B cell (primary cell): ENCODE measurements at regions not wholly inside any gene's neighbourhood (a gene's known extent, or its start where the extent isn't known, plus 50 kb on each side); places are given as distances from the start of the nearest gene placed in this dataset.

ENCODE experiments used
- EZH2 ChIP-seq: IDR thresholded peaks from 2 replicates; pipeline ENCODE4 v1.6.1; 2012; ENCODE audit warnings: borderline replicate concordance, low read depth, mild to moderate bottlenecking, moderate library complexity, low read length; ENCODE audit not compliant: insufficient read depth, poor library complexity, severe bottlenecking
- TF ChIP-seq, protein P1 (sequence below): fragments of 200-600 bp; IDR thresholded peaks from one replicate; pipeline ENCODE4 v1.8.0; 2022; ENCODE audit warnings: antibody characterized with exemption, mild to moderate bottlenecking

DNA sequence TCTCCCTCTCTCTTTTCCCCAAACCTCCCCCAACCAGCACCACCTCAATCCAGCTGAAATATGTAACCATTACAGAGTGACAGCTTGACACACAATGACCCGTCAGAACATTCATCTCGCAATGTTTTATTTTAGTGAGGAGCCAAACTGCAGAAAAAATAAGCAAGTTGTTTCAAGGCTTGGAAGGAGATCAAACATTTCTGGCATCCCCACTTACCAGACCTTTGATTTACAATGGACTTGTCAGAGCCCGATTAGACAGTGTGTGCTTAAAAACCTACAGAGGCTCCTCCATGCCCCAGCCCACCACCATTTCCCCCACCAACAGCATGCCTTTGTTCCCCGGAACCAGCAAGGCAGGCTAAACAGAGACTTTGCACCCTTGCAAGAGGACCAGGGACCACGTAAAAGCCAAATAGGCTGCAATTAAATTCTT is 382.8 kb upstream of the ZNF507 start:
- TF ChIP-seq, protein P1, sequence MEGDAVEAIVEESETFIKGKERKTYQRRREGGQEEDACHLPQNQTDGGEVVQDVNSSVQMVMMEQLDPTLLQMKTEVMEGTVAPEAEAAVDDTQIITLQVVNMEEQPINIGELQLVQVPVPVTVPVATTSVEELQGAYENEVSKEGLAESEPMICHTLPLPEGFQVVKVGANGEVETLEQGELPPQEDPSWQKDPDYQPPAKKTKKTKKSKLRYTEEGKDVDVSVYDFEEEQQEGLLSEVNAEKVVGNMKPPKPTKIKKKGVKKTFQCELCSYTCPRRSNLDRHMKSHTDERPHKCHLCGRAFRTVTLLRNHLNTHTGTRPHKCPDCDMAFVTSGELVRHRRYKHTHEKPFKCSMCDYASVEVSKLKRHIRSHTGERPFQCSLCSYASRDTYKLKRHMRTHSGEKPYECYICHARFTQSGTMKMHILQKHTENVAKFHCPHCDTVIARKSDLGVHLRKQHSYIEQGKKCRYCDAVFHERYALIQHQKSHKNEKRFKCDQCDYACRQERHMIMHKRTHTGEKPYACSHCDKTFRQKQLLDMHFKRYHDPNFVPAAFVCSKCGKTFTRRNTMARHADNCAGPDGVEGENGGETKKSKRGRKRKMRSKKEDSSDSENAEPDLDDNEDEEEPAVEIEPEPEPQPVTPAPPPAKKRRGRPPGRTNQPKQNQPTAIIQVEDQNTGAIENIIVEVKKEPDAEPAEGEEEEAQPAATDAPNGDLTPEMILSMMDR = no peak
- no peak for TF ChIP-seq EZH2
